ENCODE measurements at regions not wholly inside any gene's neighbourhood (a gene's known extent, or its start where the extent isn't known, plus 50 kb on each side); places are given as distances from the start of the nearest gene placed in this dataset.

DNA sequence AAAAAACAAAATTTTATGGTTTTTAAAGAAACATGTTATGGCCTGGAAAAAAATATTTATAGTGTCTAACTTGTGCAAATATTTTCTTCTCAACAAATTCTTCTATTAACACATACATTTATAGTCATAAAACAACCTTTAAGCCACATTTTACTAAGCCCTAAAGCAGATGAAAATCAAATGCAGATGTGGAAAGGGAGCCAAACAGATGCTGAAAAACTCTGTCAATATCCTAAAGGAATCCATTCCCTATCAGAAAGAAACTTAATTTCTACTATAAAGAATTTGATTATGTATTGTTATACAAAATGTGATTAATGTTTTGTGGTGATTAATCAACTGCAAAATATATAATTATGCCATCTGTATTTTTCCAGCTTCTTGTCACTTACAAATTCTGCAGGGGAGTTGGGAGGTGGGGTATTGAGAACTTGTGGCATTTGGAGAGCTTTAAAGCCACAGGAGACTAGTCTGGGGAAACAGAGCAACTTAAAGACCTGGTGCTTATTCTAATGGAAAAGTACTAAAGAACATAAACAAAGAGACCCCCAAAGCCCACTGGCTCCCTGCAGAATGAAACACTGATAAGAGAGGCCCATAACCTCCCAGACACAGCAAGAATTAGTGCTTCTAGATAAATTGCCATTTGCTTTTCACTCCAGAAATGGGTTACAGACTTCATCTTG, 1721.0 kb upstream of the PIK3C3 start:
- no peak overlapping the region for H3K4me2 ChIP-seq (ENCODE audit: insufficient read depth, low read length)
- FAIRE-seq (no peak), DNase-seq (ENCODE audit: low read depth, low spot score) (no peak)
- H2AFZ ChIP-seq (ENCODE audit: low read depth, low read length) = no peak overlapping the region
- TF ChIP-seq POLR2AphosphoS5 (IDR thresholded peaks at IDR 0.05; ENCODE audit: insufficient read depth, low read depth, low read length) (no peak), EZH2 (IDR thresholded peaks at IDR 0.05; ENCODE audit: borderline replicate concordance, low read depth, low read length, severe bottlenecking) (no peak), MYC (IDR thresholded peaks at IDR 0.05; ENCODE audit: low read depth, low read length) (no peak)
- TF ChIP-seq, protein P1, sequence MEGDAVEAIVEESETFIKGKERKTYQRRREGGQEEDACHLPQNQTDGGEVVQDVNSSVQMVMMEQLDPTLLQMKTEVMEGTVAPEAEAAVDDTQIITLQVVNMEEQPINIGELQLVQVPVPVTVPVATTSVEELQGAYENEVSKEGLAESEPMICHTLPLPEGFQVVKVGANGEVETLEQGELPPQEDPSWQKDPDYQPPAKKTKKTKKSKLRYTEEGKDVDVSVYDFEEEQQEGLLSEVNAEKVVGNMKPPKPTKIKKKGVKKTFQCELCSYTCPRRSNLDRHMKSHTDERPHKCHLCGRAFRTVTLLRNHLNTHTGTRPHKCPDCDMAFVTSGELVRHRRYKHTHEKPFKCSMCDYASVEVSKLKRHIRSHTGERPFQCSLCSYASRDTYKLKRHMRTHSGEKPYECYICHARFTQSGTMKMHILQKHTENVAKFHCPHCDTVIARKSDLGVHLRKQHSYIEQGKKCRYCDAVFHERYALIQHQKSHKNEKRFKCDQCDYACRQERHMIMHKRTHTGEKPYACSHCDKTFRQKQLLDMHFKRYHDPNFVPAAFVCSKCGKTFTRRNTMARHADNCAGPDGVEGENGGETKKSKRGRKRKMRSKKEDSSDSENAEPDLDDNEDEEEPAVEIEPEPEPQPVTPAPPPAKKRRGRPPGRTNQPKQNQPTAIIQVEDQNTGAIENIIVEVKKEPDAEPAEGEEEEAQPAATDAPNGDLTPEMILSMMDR (IDR thresholded peaks at IDR 0.05; ENCODE audit: extremely low read depth in 1 of 2, insufficient read depth in 1 of 2, low read depth in 1 of 2, low read length in 2 of 2) = no peak
- no peaks in the 10 kb centered on the region for H4K20me1 ChIP-seq (replicated peaks; ENCODE audit: control insufficient read depth, extremely low read depth, insufficient read depth, low read length)
- dilution Hi-C loops (cut with MboI; ENCODE audit: extremely low pct_ligation_motif_present, low sequenced_read_pairs) (no loop called here), intact Hi-C loops (cut with micrococcal nuclease) (no loop called here)
- no peak overlapping the region for H3K9ac ChIP-seq (replicated peaks; ENCODE audit: extremely low read depth, insufficient read depth, low read length)
- no peak overlapping the region for H3K4me3 ChIP-seq (replicated peaks in 1 of 3; ENCODE audit: insufficient read depth in 1 of 3, low read depth in 1 of 3, low read length in 3 of 3)
- no peak overlapping the region for H3K27ac ChIP-seq (ENCODE audit: insufficient read depth, low read depth, low read length)
- no peaks in the 10 kb centered on the region for H3K4me1 ChIP-seq (ENCODE audit: control insufficient read depth, extremely low read depth, insufficient read depth, low read length)
- ChIA-PET CTCF (no interaction called here), POLR2A (no interaction called here)
- BruUV-seq (replicated peaks) = no TSS peak
- no peaks in the 10 kb centered on the region for H3K79me2 ChIP-seq (ENCODE audit: control insufficient read depth, insufficient read depth, low read length)
- no peaks in the 10 kb centered on the region for H3K9me1 ChIP-seq (replicated peaks; ENCODE audit: control insufficient read depth, extremely low read depth, insufficient read depth, low read length)
- no peaks in the 10 kb centered on the region for H3K36me3 ChIP-seq (ENCODE audit: control insufficient read depth in 2 of 2, extremely low read depth in 1 of 2, insufficient read depth in 2 of 2, low read length in 2 of 2)
- H3K9me3 ChIP-seq (replicated peaks; ENCODE audit: control insufficient read depth, insufficient read depth, low read length) = no peaks in the 10 kb centered on the region
- no peaks in the 10 kb centered on the region for H3K27me3 ChIP-seq (ENCODE audit: control insufficient read depth in 2 of 2, insufficient read depth in 2 of 2, low read length in 2 of 2)

DNA sequence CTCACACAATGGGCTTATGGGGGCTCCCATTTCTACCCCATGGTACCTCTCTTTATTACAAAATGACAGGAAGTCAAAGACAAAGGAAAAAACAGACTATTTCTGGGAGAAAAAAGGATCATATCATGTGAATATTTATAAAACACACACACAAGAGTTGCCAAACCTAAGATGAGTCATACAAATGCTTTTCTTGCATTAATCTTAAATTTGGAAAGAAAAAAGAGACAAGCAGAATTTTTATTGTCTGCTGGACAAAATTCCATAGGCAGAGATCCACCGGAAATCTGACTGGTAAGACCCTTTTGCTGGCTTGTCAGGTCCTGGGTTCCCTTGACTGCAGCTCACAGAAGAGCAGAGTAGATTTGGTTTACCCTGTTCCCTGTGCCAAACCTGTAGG, 1732.3 kb upstream of the PIK3C3 start:
- no peaks in the 10 kb centered on the region for H3K36me3 ChIP-seq (ENCODE audit: control insufficient read depth in 2 of 2, extremely low read depth in 1 of 2, insufficient read depth in 2 of 2, low read length in 2 of 2)
- H3K4me1 ChIP-seq (ENCODE audit: control insufficient read depth, extremely low read depth, insufficient read depth, low read length) = no peaks in the 10 kb centered on the region
- dilution Hi-C loops (cut with MboI; ENCODE audit: extremely low pct_ligation_motif_present, low sequenced_read_pairs) (no loop called here), intact Hi-C loops (cut with micrococcal nuclease) (no loop called here)
- TF ChIP-seq, protein P1 (IDR thresholded peaks at IDR 0.05; ENCODE audit: extremely low read depth in 1 of 2, insufficient read depth in 1 of 2, low read depth in 1 of 2, low read length in 2 of 2) = no peak
- TF ChIP-seq POLR2AphosphoS5 (IDR thresholded peaks at IDR 0.05; ENCODE audit: insufficient read depth, low read depth, low read length) (no peak), EZH2 (IDR thresholded peaks at IDR 0.05; ENCODE audit: borderline replicate concordance, low read depth, low read length, severe bottlenecking) (no peak), JUN (IDR thresholded peaks at IDR 0.05; ENCODE audit: borderline replicate concordance, insufficient read depth, insufficient read length, low read depth) (no peak), MYC (IDR thresholded peaks at IDR 0.05; ENCODE audit: low read depth, low read length) (no peak), GATA2 (IDR thresholded peaks at IDR 0.05; ENCODE audit: insufficient read depth, insufficient read length, low read depth, low read length) (no peak), FOS (IDR thresholded peaks at IDR 0.05; ENCODE audit: borderline replicate concordance, insufficient read depth, low read length) (no peak)
- TF ChIP-seq, protein P2, sequence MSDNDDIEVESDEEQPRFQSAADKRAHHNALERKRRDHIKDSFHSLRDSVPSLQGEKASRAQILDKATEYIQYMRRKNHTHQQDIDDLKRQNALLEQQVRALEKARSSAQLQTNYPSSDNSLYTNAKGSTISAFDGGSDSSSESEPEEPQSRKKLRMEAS (IDR thresholded peaks at IDR 0.05; ENCODE audit: insufficient read depth, insufficient read length) = no peak
- POLR2A ChIA-PET = no interaction called here
- H3K9me3 ChIP-seq (replicated peaks; ENCODE audit: control insufficient read depth, insufficient read depth, low read length) = no peaks in the 10 kb centered on the region
- FAIRE-seq (no peak), DNase-seq (ENCODE audit: low read depth, low spot score) (no peak)
- H3K4me3 ChIP-seq (replicated peaks in 1 of 3; ENCODE audit: insufficient read depth in 1 of 3, low read depth in 1 of 3, low read length in 3 of 3) = no peak overlapping the region
- H3K4me2 ChIP-seq (ENCODE audit: insufficient read depth, low read length) = no peak overlapping the region
- no peaks in the 10 kb centered on the region for H3K79me2 ChIP-seq (ENCODE audit: control insufficient read depth, insufficient read depth, low read length)
- H4K20me1 ChIP-seq (replicated peaks; ENCODE audit: control insufficient read depth, extremely low read depth, insufficient read depth, low read length) = no peaks in the 10 kb centered on the region
- H3K27me3 ChIP-seq (ENCODE audit: control insufficient read depth in 2 of 2, insufficient read depth in 2 of 2, low read length in 2 of 2) = no peaks in the 10 kb centered on the region
- H3K27ac ChIP-seq (ENCODE audit: insufficient read depth, low read depth, low read length) = no peak overlapping the region
- H3K9me1 ChIP-seq (replicated peaks; ENCODE audit: control insufficient read depth, extremely low read depth, insufficient read depth, low read length) = no peaks in the 10 kb centered on the region
- CTCF ChIA-PET = no interaction called here
- no peak overlapping the region for H3K9ac ChIP-seq (replicated peaks; ENCODE audit: extremely low read depth, insufficient read depth, low read length)
- BruUV-seq (replicated peaks) = no TSS peak
- no peak overlapping the region for H2AFZ ChIP-seq (ENCODE audit: low read depth, low read length)

Measured in endothelial cell of umbilical vein (primary cell).